Erythroblast (primary cell): ENCODE measurements at regions not wholly inside any gene's neighbourhood (a gene's known extent, or its start where the extent isn't known, plus 50 kb on each side); places are given as distances from the start of the nearest gene placed in this dataset.
"Not testable (repeated sequence)": the region's sequence is repeated elsewhere in the genome, so short reads cannot be mapped to it uniquely, and the experiment has no call there.

ENCODE experiments used
- GATA1 ChIP-seq: IDR thresholded peaks from 2 replicates; pipeline ENCODE4 v1.6.1; 2011; ENCODE audit warnings: low read depth, mild to moderate bottlenecking, control low read depth, low read length, moderate library complexity
- POLR2A ChIP-seq: IDR thresholded peaks from 2 replicates; pipeline ENCODE4 v1.6.1; 2011; ENCODE audit warnings: mild to moderate bottlenecking, low read length

DNA sequence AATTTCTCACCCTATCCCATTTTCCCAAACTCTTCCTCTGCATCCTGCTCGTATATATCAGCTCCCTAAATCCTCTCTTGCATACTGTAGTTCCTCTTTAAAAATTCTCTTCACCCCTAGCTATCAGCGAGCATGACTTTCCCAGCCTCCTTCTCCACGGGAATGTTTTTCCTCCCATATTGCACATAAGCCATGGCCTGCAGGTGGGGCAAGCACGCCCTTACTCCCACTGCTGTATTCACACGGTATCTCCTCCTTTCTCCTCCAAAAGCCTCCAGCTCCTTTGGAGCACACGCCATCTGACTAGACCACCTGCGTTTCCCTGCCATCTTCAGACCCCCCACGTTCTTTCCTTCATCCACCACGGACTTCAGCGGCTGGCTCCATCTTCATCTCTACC, 208.7 kb upstream of the FRG1 start:
- TF ChIP-seq POLR2A, GATA1: not testable (repeated sequence)
